Hepatocyte (in vitro differentiated cells): ENCODE measurements at regions not wholly inside any gene's neighbourhood (a gene's known extent, or its start where the extent isn't known, plus 50 kb on each side); places are given as distances from the start of the nearest gene placed in this dataset.

Experiments used
- DNase-seq: peaks from one replicate; pipeline ENCODE4 v3.0.0-alpha.2; 2016; ENCODE audit warnings: low spot score
- H2AFZ ChIP-seq: fragments of 200-600 bp; sonication (generic); 2 replicates; pipeline ENCODE4 v1.6.0; 2016; ENCODE audit warnings: antibody characterized with exemption, mild to moderate bottlenecking
- H3K27ac ChIP-seq: fragments of 200-600 bp; sonication (generic); 2 replicates; pipeline ENCODE4 v1.5.1; 2016; ENCODE audit warnings: mild to moderate bottlenecking
- H3K27me3 ChIP-seq: fragments of 200-600 bp; sonication (generic); 2 replicates; pipeline ENCODE4 v1.6.1; 2016
- H3K36me3 ChIP-seq: fragments of 200-600 bp; sonication (generic); replicated peaks from 2 replicates; pipeline ENCODE4 v1.5.1; 2016; ENCODE audit warnings: low read depth; ENCODE audit not compliant: insufficient read depth
- H3K4me1 ChIP-seq: fragments of 200-600 bp; sonication (generic); 2 replicates; pipeline ENCODE4 v1.5.1; 2016; ENCODE audit warnings: mild to moderate bottlenecking, moderate library complexity; ENCODE audit not compliant: insufficient read depth
- H3K4me2 ChIP-seq: fragments of 200-600 bp; sonication (generic); 2 replicates; pipeline ENCODE4 v1.6.0; 2016
- H3K4me3 ChIP-seq: fragments of 200-600 bp; sonication (generic); 2 replicates; pipeline ENCODE4 v1.5.1; 2016; ENCODE audit warnings: mild to moderate bottlenecking
- H3K79me2 ChIP-seq: fragments of 200-600 bp; sonication (generic); 2 replicates; pipeline ENCODE4 v1.6.0; 2017; ENCODE audit warnings: mild to moderate bottlenecking
- H3K9me2 ChIP-seq: fragments of 200-600 bp; sonication (generic); replicated peaks from 2 replicates; pipeline ENCODE4 v1.6.0; 2017; ENCODE audit warnings: mild to moderate bottlenecking; ENCODE audit not compliant: insufficient read depth
- H3K9me3 ChIP-seq: fragments of 200-600 bp; sonication (generic); 2 replicates; pipeline ENCODE4 v1.5.1; 2016; ENCODE audit warnings: low read depth, mild to moderate bottlenecking
- H4K20me1 ChIP-seq: fragments of 200-600 bp; sonication (generic); 2 replicates; pipeline ENCODE4 v1.6.0; 2016; ENCODE audit warnings: mild to moderate bottlenecking; ENCODE audit not compliant: insufficient read depth, poor library complexity, severe bottlenecking
- EZH2 ChIP-seq: fragments of 200-600 bp; sonication (generic); IDR thresholded peaks from 2 replicates; pipeline ENCODE4 v1.6.1; 2016; ENCODE audit warnings: antibody characterized with exemption, mild to moderate bottlenecking, borderline replicate concordance
- EZH2phosphoT487 ChIP-seq: fragments of 200-600 bp; sonication (generic); IDR thresholded peaks from one replicate; pipeline ENCODE4 v1.6.1; 2018; ENCODE audit warnings: antibody characterized with exemption, mild to moderate bottlenecking, low read depth, moderate library complexity; ENCODE audit not compliant: unreplicated experiment, severe bottlenecking
- WGBS: methylation state at CpG from one replicate; pipeline ENCODE4 v1.1.6; 2016; ENCODE audit warnings: low lambda C conversion rate; ENCODE audit errors: missing lambda C conversion rate; 5-methylcytosine and 5-hydroxymethylcytosine counted together
- TF ChIP-seq, protein P1 (sequence below): fragments of 200-600 bp; sonication (generic); IDR thresholded peaks from 2 replicates; pipeline ENCODE4 v1.5.1; 2016; ENCODE audit warnings: antibody characterized with exemption, mild to moderate bottlenecking; ENCODE audit not compliant: poor library complexity

DNA sequence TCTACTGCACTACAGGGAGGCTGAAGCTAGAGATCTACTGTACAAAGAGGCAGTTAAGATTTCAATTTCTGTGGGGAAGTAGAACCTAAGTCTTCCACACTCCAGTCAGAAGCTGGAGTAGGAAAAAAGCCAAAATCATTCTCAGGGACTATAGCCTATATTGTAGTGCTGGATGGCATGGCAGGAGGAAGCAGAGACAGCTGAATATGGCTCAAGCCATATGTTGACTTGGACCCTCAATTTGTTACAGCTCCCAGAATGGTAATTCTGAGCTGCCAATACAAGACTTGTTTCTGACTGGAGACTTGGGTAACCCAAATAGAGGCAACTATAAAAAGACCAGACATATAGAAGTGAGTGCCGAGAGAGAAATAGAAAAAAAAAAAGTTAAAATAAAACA lies 200.6 kb downstream of the PTBP2 start:
- Histone ChIP-seq H3K27ac (no peak overlapping the region), H3K9me3 (peaks cover 11% of the 10 kb centered on the region), H3K36me3 (no peaks in the 10 kb centered on the region), H2AFZ (no peak overlapping the region), H3K4me2 (no peak overlapping the region), H3K27me3 (no peaks in the 10 kb centered on the region), H3K4me1 (no peaks in the 10 kb centered on the region), H3K79me2 (no peaks in the 10 kb centered on the region), H4K20me1 (no peaks in the 10 kb centered on the region), H3K9me2 (no peaks in the 10 kb centered on the region), H3K4me3 (no peak overlapping the region)
- DNase-seq: no peak
- TF ChIP-seq, protein P1, sequence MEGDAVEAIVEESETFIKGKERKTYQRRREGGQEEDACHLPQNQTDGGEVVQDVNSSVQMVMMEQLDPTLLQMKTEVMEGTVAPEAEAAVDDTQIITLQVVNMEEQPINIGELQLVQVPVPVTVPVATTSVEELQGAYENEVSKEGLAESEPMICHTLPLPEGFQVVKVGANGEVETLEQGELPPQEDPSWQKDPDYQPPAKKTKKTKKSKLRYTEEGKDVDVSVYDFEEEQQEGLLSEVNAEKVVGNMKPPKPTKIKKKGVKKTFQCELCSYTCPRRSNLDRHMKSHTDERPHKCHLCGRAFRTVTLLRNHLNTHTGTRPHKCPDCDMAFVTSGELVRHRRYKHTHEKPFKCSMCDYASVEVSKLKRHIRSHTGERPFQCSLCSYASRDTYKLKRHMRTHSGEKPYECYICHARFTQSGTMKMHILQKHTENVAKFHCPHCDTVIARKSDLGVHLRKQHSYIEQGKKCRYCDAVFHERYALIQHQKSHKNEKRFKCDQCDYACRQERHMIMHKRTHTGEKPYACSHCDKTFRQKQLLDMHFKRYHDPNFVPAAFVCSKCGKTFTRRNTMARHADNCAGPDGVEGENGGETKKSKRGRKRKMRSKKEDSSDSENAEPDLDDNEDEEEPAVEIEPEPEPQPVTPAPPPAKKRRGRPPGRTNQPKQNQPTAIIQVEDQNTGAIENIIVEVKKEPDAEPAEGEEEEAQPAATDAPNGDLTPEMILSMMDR: no peak
- TF ChIP-seq EZH2: no peak
- no peak for TF ChIP-seq EZH2phosphoT487
- WGBS: 95% methylated on average over 1 of the region's 1 CpG

DNA sequence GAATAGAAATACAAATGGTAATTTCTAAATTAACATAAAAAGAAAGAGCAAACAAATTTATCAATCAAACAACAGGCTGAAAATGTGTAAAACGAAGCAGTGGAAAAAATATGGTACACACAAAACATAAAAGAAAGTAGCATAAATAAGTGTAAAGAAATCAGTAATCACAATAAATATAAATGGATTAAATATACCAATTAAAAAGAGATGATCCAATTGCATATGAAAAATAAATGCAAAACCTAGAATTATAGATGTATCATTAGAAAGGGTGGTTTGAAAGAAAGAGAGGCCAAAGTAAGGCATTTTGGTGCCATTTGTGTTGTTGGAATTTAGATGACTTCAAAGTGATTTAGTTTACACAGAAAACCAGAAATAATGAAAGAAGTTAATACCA lies 202.2 kb downstream of the PTBP2 start:
- Histone ChIP-seq H3K4me3 (no peak overlapping the region), H3K79me2 (no peaks in the 10 kb centered on the region), H3K4me2 (no peak overlapping the region), H3K9me2 (no peaks in the 10 kb centered on the region), H4K20me1 (no peaks in the 10 kb centered on the region), H3K9me3 (peaks cover 11% of the 10 kb centered on the region), H3K27me3 (no peaks in the 10 kb centered on the region), H3K36me3 (no peaks in the 10 kb centered on the region), H3K27ac (no peak overlapping the region), H3K4me1 (no peaks in the 10 kb centered on the region), H2AFZ (no peak overlapping the region)
- 50% methylated on average over 1 of the region's 1 CpG for WGBS
- TF ChIP-seq EZH2phosphoT487: no peak
- TF ChIP-seq EZH2: no peak
- TF ChIP-seq, protein P1: no peak
- no peak for DNase-seq

DNA sequence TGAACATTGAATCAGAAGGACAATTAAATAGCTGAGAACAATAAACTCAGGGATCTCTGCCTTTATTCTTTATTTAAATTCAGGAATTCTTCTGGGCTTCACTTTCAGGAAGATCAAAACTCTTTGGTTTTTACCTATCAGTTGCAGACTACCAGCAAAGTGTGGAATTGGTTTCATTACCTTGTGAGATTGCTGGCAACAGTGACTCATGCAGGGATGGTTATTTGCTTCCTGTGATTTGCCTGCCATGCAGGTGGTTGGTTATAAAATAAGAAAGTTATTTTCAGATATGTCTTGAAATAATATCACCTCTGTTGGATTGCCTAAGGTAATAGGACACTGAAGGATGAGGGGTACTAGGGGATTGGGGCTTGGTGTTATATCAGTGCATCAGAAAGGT lies 204.6 kb downstream of the PTBP2 start:
- H3K79me2 ChIP-seq: no peaks in the 10 kb centered on the region
- no peak overlapping the region for H3K4me2 ChIP-seq
- no peaks in the 10 kb centered on the region for H3K36me3 ChIP-seq
- DNase-seq: no peak
- H4K20me1 ChIP-seq: no peaks in the 10 kb centered on the region
- TF ChIP-seq EZH2 (no peak), EZH2phosphoT487 (no peak)
- TF ChIP-seq, protein P1: no peak
- H3K9me3 ChIP-seq: peaks cover 11% of the 10 kb centered on the region
- H2AFZ ChIP-seq: no peak overlapping the region
- no peaks in the 10 kb centered on the region for H3K9me2 ChIP-seq
- no peak overlapping the region for H3K27ac ChIP-seq
- H3K27me3 ChIP-seq: no peaks in the 10 kb centered on the region
- H3K4me3 ChIP-seq: no peak overlapping the region
- no peaks in the 10 kb centered on the region for H3K4me1 ChIP-seq

DNA sequence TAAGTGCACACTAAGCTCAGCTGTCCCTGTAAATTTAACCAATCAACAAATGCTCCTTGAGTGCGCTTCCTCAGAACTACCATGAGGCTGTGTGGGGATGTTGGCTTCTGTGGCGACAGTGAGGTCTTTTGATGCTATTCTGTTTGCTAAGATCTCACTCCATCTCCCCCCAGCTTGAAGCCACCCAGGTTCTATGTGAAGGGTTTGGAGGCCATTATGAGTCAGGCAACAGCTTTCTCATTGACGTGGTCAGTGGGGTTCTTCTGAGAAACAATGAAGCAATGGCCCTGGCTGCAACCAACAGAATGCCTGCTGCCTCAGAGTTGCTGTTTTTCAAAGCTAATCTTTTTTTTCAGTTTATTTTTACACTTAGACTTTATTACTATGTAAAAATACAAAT lies 205.5 kb downstream of the PTBP2 start:
- no peak overlapping the region for H2AFZ ChIP-seq
- WGBS: 88% methylated on average over 3 of the region's 3 CpGs
- no peaks in the 10 kb centered on the region for H3K27me3 ChIP-seq
- no peaks in the 10 kb centered on the region for H3K79me2 ChIP-seq
- no peak overlapping the region for H3K4me3 ChIP-seq
- H3K9me3 ChIP-seq: peaks cover 11% of the 10 kb centered on the region
- TF ChIP-seq, protein P1: no peak
- no peak for TF ChIP-seq EZH2phosphoT487
- TF ChIP-seq EZH2: no peak
- DNase-seq: no peak
- H3K4me2 ChIP-seq: no peak overlapping the region
- H3K27ac ChIP-seq: no peak overlapping the region
- H3K9me2 ChIP-seq: no peaks in the 10 kb centered on the region
- no peaks in the 10 kb centered on the region for H3K4me1 ChIP-seq
- H3K36me3 ChIP-seq: no peaks in the 10 kb centered on the region
- H4K20me1 ChIP-seq: no peaks in the 10 kb centered on the region
